ENCODE measurements at regions not wholly inside any gene's neighbourhood (a gene's known extent, or its start where the extent isn't known, plus 50 kb on each side); places are given as distances from the start of the nearest gene placed in this dataset.

DNA sequence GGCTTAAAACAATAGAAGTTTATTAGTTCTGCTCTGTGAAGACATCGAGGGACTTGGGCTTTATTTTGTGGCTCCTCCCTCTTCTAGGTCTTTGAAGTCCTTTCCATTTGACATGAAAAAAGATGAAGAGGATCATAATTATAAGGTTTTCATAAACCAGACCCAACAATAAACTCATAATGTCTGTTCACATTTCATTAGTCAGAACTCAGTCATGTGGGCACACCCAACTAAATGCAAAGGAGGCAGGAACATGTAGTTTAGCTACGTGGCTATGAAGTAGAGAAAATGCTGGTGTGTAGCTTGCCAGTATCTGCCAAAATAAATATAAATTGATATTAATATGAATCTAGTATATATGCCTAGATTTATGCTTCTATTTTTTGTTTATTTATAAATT lies 393.9 kb upstream of the C9orf72 start:
- Histone ChIP-seq H3K79me2 (ENCODE audit: insufficient read depth, low read length) (no peaks in the 10 kb centered on the region), H3K36me3 (ENCODE audit: insufficient read depth, low read length) (no peaks in the 10 kb centered on the region), H3K9me3 (ENCODE audit: insufficient read depth, low read depth, low read length) (no peaks in the 10 kb centered on the region), H3K4me2 (ENCODE audit: low read depth, low read length, poor library complexity, severe bottlenecking) (no peak overlapping the region), H3F3A (ENCODE audit: low read depth) (no peaks in the 10 kb centered on the region), H3K4me3 (ENCODE audit: low read length, poor library complexity, severe bottlenecking) (no peak overlapping the region), H2AFZ (ENCODE audit: low read length) (no peak overlapping the region), H3K9me2 (replicated peaks; ENCODE audit: low read depth, low read length) (no peaks in the 10 kb centered on the region), H3K27me3 (ENCODE audit: insufficient read depth, low read length, poor library complexity, severe bottlenecking) (no peaks in the 10 kb centered on the region), H3K4me1 (ENCODE audit: insufficient read depth, low read length, poor library complexity, severe bottlenecking) (no peaks in the 10 kb centered on the region), H3K9ac (ENCODE audit: low read depth, low read length, poor library complexity, severe bottlenecking) (no peak overlapping the region), H4K20me1 (ENCODE audit: insufficient read depth, low read length, poor library complexity, severe bottlenecking) (no peaks in the 10 kb centered on the region)
- TF ChIP-seq, protein P1, sequence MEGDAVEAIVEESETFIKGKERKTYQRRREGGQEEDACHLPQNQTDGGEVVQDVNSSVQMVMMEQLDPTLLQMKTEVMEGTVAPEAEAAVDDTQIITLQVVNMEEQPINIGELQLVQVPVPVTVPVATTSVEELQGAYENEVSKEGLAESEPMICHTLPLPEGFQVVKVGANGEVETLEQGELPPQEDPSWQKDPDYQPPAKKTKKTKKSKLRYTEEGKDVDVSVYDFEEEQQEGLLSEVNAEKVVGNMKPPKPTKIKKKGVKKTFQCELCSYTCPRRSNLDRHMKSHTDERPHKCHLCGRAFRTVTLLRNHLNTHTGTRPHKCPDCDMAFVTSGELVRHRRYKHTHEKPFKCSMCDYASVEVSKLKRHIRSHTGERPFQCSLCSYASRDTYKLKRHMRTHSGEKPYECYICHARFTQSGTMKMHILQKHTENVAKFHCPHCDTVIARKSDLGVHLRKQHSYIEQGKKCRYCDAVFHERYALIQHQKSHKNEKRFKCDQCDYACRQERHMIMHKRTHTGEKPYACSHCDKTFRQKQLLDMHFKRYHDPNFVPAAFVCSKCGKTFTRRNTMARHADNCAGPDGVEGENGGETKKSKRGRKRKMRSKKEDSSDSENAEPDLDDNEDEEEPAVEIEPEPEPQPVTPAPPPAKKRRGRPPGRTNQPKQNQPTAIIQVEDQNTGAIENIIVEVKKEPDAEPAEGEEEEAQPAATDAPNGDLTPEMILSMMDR (conservative IDR thresholded peaks at IDR 0.05; ENCODE audit: low read length): no peak
- no peak for TF ChIP-seq EZH2phosphoT487 (IDR thresholded peaks at IDR 0.05; ENCODE audit: borderline replicate concordance)

DNA sequence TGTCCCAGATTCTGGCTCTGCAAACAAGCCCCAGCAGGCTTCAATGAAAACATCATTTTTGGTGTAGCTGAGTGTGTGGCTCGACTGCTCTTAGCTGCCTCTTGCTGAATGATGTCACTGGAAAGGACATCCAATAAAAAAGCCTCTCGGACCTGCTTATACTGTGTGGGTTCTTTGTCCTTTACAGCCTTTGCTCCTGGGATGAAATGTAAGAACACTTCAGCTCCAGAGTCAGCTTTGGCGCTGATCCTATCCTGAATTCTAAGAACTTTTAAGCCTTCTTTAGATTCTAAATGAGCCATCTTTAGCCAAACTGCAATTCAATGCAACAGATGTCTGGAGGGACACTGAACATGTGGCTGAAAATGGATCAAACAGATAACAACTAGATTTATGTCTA lies 404.6 kb upstream of the C9orf72 start:
- H3K27me3 ChIP-seq (ENCODE audit: insufficient read depth, low read length, poor library complexity, severe bottlenecking): no peaks in the 10 kb centered on the region
- no peaks in the 10 kb centered on the region for H3K9me2 ChIP-seq (replicated peaks; ENCODE audit: low read depth, low read length)
- no peaks in the 10 kb centered on the region for H3K79me2 ChIP-seq (ENCODE audit: insufficient read depth, low read length)
- H3K9ac ChIP-seq (ENCODE audit: low read depth, low read length, poor library complexity, severe bottlenecking): no peak overlapping the region
- no peak overlapping the region for H3K4me3 ChIP-seq (ENCODE audit: low read length, poor library complexity, severe bottlenecking)
- H3K4me1 ChIP-seq (ENCODE audit: insufficient read depth, low read length, poor library complexity, severe bottlenecking): no peaks in the 10 kb centered on the region
- H2AFZ ChIP-seq (ENCODE audit: low read length): no peak overlapping the region
- no peaks in the 10 kb centered on the region for H3F3A ChIP-seq (ENCODE audit: low read depth)
- H3K36me3 ChIP-seq (ENCODE audit: insufficient read depth, low read length): no peaks in the 10 kb centered on the region
- no peak overlapping the region for H3K4me2 ChIP-seq (ENCODE audit: low read depth, low read length, poor library complexity, severe bottlenecking)
- TF ChIP-seq EZH2phosphoT487 (IDR thresholded peaks at IDR 0.05; ENCODE audit: borderline replicate concordance): no peak
- TF ChIP-seq, protein P1 (conservative IDR thresholded peaks at IDR 0.05; ENCODE audit: low read length): no peak
- H4K20me1 ChIP-seq (ENCODE audit: insufficient read depth, low read length, poor library complexity, severe bottlenecking): no peaks in the 10 kb centered on the region
- no peaks in the 10 kb centered on the region for H3K9me3 ChIP-seq (ENCODE audit: insufficient read depth, low read depth, low read length)

DNA sequence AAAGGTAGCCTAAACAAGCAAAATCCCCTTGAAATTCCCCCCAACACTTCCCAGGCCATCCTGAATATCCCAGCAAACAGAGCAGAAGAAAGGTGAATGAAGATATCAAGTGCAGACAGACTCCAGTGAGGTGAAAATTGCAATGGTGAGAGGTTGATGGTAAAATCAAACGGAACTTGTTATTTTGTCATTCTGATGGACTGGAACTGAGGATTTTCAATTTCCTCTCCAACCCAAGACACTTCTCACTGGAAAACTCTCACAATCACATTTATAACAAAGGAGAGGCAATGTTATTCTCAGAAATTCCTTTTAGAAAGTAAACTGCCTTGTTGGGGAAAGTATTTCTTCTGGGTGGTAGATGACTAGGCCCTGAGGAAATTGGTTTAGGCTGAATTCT lies 412.4 kb upstream of the C9orf72 start:
- H2AFZ ChIP-seq (ENCODE audit: low read length): no peak overlapping the region

More for the DNA sequence above, 412.4 kb upstream of the C9orf72 start:
- no peak overlapping the region for H3K9ac ChIP-seq (ENCODE audit: low read depth, low read length, poor library complexity, severe bottlenecking)
- no peaks in the 10 kb centered on the region for H3K79me2 ChIP-seq (ENCODE audit: insufficient read depth, low read length)
- H3K9me2 ChIP-seq (replicated peaks; ENCODE audit: low read depth, low read length): no peaks in the 10 kb centered on the region
- no peaks in the 10 kb centered on the region for H3K4me1 ChIP-seq (ENCODE audit: insufficient read depth, low read length, poor library complexity, severe bottlenecking)
- H4K20me1 ChIP-seq (ENCODE audit: insufficient read depth, low read length, poor library complexity, severe bottlenecking): no peaks in the 10 kb centered on the region
- TF ChIP-seq EZH2phosphoT487 (IDR thresholded peaks at IDR 0.05; ENCODE audit: borderline replicate concordance): no peak
- TF ChIP-seq, protein P1 (conservative IDR thresholded peaks at IDR 0.05; ENCODE audit: low read length): no peak
- H3K4me3 ChIP-seq (ENCODE audit: low read length, poor library complexity, severe bottlenecking): no peak overlapping the region
- H3K4me2 ChIP-seq (ENCODE audit: low read depth, low read length, poor library complexity, severe bottlenecking): no peak overlapping the region
- no peaks in the 10 kb centered on the region for H3K9me3 ChIP-seq (ENCODE audit: insufficient read depth, low read depth, low read length)
- H3K36me3 ChIP-seq (ENCODE audit: insufficient read depth, low read length): no peaks in the 10 kb centered on the region
- H3F3A ChIP-seq (ENCODE audit: low read depth): no peaks in the 10 kb centered on the region
- H3K27me3 ChIP-seq (ENCODE audit: insufficient read depth, low read length, poor library complexity, severe bottlenecking): no peaks in the 10 kb centered on the region

Data from Loucy (cell line).